Karpas-422 (cell line): ENCODE measurements at regions not wholly inside any gene's neighbourhood (a gene's known extent, or its start where the extent isn't known, plus 50 kb on each side); places are given as distances from the start of the nearest gene placed in this dataset.

ENCODE experiments used
- DNase-seq: peaks from one replicate; pipeline ENCODE4 v3.0.0-alpha.2; 2015
- H2AFZ ChIP-seq: fragments of 200-600 bp; sonication (generic); 2 replicates; pipeline ENCODE4 v1.6.1; 2014; ENCODE audit warnings: antibody characterized with exemption, low read length, mixed read lengths
- H3K27ac ChIP-seq: fragments of 200-600 bp; sonication (generic); 2 replicates; pipeline ENCODE4 v1.5.1; 2014; ENCODE audit warnings: mild to moderate bottlenecking, low read length, moderate library complexity
- H3K27me3 ChIP-seq: fragments of 200-600 bp; sonication (generic); 2 replicates; pipeline ENCODE4 v1.6.1; 2014; ENCODE audit warnings: low read length, mixed read lengths
- H3K36me3 ChIP-seq: fragments of 200-600 bp; sonication (generic); 2 replicates; pipeline ENCODE4 v1.6.1; 2014; ENCODE audit warnings: low read length, mixed read lengths; ENCODE audit not compliant: insufficient read depth
- H3K4me1 ChIP-seq: fragments of 200-600 bp; sonication (generic); 2 replicates; pipeline ENCODE4 v1.6.1; 2014; ENCODE audit warnings: mild to moderate bottlenecking, low read length, mixed read lengths
- H3K4me2 ChIP-seq: fragments of 200-600 bp; sonication (generic); 2 replicates; pipeline ENCODE4 v1.6.1; 2014; ENCODE audit warnings: low read length, low read depth, mild to moderate bottlenecking; ENCODE audit not compliant: poor library complexity, severe bottlenecking
- H3K4me3 ChIP-seq: fragments of 200-600 bp; sonication (generic); 2 replicates; pipeline ENCODE4 v1.5.1; 2014; ENCODE audit warnings: mild to moderate bottlenecking, antibody characterized with exemption, low read length, mixed read lengths
- H3K79me2 ChIP-seq: fragments of 200-600 bp; sonication (generic); 2 replicates; pipeline ENCODE4 v1.6.1; 2014; ENCODE audit warnings: mild to moderate bottlenecking, low read length, mixed read lengths
- H3K9ac ChIP-seq: fragments of 200-600 bp; sonication (generic); 2 replicates; pipeline ENCODE4 v1.6.0; 2014; ENCODE audit warnings: low read length
- H3K9me2 ChIP-seq: fragments of 200-600 bp; sonication (generic), shearing (Covaris generic); replicated peaks from 2 replicates; pipeline ENCODE4 v1.6.0; 2014; ENCODE audit warnings: mild to moderate bottlenecking, low read length, moderate library complexity; ENCODE audit not compliant: insufficient read depth
- H3K9me3 ChIP-seq: fragments of 300-700, 200-600 bp; sonication (generic); 2 replicates; pipeline ENCODE4 v1.6.1; 2014; ENCODE audit warnings: low read length, mixed read lengths
- H4K20me1 ChIP-seq: fragments of 200-600 bp; sonication (generic); 2 replicates; pipeline ENCODE4 v1.6.1; 2014; ENCODE audit warnings: mild to moderate bottlenecking, antibody characterized with exemption, low read length, low read depth; ENCODE audit not compliant: insufficient read depth

GRCh38 chr5:26669031-26669430, 369.4 kb downstream of the CDH9 start:
- no peak overlapping the region for H3K27ac ChIP-seq
- H3K4me3 ChIP-seq, result no peak overlapping the region
- DNase-seq, result no peak
- no peaks in the 10 kb centered on the region for H3K9me2 ChIP-seq
- H2AFZ ChIP-seq, result no peak overlapping the region
- no peaks in the 10 kb centered on the region for H3K36me3 ChIP-seq
- no peaks in the 10 kb centered on the region for H3K9me3 ChIP-seq
- H3K9ac ChIP-seq, result no peak overlapping the region
- no peaks in the 10 kb centered on the region for H3K4me1 ChIP-seq
- no peaks in the 10 kb centered on the region for H3K79me2 ChIP-seq
- no peaks in the 10 kb centered on the region for H3K27me3 ChIP-seq
- H3K4me2 ChIP-seq, result no peak overlapping the region
- H4K20me1 ChIP-seq, result no peaks in the 10 kb centered on the region

- Histone ChIP-seq H3K36me3 (no peaks in the 10 kb centered on the region), H3K9me3 (no peaks in the 10 kb centered on the region), H3K4me3 (no peak overlapping the region), H4K20me1 (no peaks in the 10 kb centered on the region), H3K9ac (no peak overlapping the region), H3K4me1 (no peaks in the 10 kb centered on the region), H3K79me2 (no peaks in the 10 kb centered on the region), H3K27me3 (no peaks in the 10 kb centered on the region), H2AFZ (no peak overlapping the region), H3K9me2 (no peaks in the 10 kb centered on the region), H3K4me2 (no peak overlapping the region), H3K27ac (no peak overlapping the region)
- no peak for DNase-seq
Observed at GRCh38 chr5:26666371-26666770, 372.0 kb downstream of the CDH9 start.

GRCh38 chr5:26663500-26663899, 374.9 kb downstream of the CDH9 start:
- no peaks in the 10 kb centered on the region for H3K36me3 ChIP-seq
- no peak for DNase-seq
- no peaks in the 10 kb centered on the region for H3K4me1 ChIP-seq
- no peak overlapping the region for H3K9ac ChIP-seq
- H2AFZ ChIP-seq, result no peak overlapping the region
- H3K27me3 ChIP-seq, result no peaks in the 10 kb centered on the region
- no peak overlapping the region for H3K4me3 ChIP-seq
- H3K9me3 ChIP-seq, result no peaks in the 10 kb centered on the region; the same call in 1 of the 2 replicates
- H3K4me2 ChIP-seq, result no peak overlapping the region
- no peaks in the 10 kb centered on the region for H3K9me2 ChIP-seq
- no peak overlapping the region for H3K27ac ChIP-seq
- H4K20me1 ChIP-seq, result no peaks in the 10 kb centered on the region
- no peaks in the 10 kb centered on the region for H3K79me2 ChIP-seq

DNA sequence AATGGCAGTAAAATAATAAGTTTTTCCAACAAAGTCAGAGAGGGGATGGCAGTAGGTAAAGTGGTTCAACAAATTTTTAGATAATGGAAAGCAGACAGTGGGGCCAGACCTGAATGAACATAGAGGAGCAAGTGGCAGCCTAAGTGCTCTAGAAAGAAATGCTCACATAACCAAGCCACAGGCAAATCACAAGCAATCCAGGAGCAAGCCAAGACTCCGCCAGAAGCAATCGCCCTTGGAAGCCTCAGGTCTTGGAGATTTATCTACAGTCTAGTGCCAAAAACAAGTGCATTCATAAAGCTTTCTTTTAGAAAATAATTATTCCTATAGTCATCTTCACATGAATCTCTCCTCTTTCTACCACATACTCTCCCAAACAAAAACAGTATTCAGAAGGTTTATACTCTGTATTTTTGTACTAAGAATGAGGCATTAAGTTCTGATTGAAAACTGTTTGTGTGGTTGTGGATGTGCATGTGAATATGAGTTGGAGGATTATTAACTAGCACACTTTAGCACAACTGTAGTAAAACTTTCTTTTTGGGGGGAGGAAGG, 375.5 kb downstream of the CDH9 start:
- H3K79me2 ChIP-seq, result no peaks in the 10 kb centered on the region
- H3K4me1 ChIP-seq, result no peaks in the 10 kb centered on the region
- H3K4me2 ChIP-seq, result no peak overlapping the region
- H4K20me1 ChIP-seq, result no peaks in the 10 kb centered on the region
- H3K27me3 ChIP-seq, result no peaks in the 10 kb centered on the region
- no peak for DNase-seq
- no peak overlapping the region for H3K9ac ChIP-seq
- no peak overlapping the region for H3K27ac ChIP-seq
- H3K9me3 ChIP-seq, result no peaks in the 10 kb centered on the region; the same call in 1 of the 2 replicates
- no peaks in the 10 kb centered on the region for H3K9me2 ChIP-seq
- no peak overlapping the region for H3K4me3 ChIP-seq
- no peaks in the 10 kb centered on the region for H3K36me3 ChIP-seq
- H2AFZ ChIP-seq, result no peak overlapping the region

DNA sequence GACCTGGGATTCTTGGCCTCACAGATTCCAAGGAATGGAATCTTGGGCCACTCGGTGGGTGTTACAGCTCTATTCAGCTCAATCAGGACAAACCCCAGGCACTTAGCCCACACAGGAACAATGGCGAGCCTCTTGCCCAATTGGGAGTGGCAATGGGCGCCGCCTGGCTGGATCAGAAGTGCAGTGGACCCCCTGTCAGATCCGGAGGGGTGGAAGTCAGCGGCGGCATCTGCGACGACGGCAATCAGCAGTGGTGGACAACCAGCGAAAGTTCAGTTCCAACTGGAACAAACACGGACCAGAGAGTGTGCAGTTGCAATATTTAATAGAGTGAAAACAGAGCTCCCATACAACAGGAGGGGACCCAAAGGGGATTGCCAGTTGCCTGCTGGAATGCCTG, 378.3 kb downstream of the CDH9 start:
- no peak overlapping the region for H3K4me2 ChIP-seq
- H3K9ac ChIP-seq, result no peak overlapping the region
- no peaks in the 10 kb centered on the region for H3K4me1 ChIP-seq
- H4K20me1 ChIP-seq, result no peaks in the 10 kb centered on the region
- no peaks in the 10 kb centered on the region for H3K36me3 ChIP-seq
- H3K4me3 ChIP-seq, result no peak overlapping the region
- H3K79me2 ChIP-seq, result no peaks in the 10 kb centered on the region
- no peaks in the 10 kb centered on the region; the same call in 1 of the 2 replicates for H3K9me3 ChIP-seq
- H3K27me3 ChIP-seq, result no peaks in the 10 kb centered on the region
- H2AFZ ChIP-seq, result no peak overlapping the region
- H3K9me2 ChIP-seq, result no peaks in the 10 kb centered on the region
- H3K27ac ChIP-seq, result no peak overlapping the region
- no peak for DNase-seq

DNA sequence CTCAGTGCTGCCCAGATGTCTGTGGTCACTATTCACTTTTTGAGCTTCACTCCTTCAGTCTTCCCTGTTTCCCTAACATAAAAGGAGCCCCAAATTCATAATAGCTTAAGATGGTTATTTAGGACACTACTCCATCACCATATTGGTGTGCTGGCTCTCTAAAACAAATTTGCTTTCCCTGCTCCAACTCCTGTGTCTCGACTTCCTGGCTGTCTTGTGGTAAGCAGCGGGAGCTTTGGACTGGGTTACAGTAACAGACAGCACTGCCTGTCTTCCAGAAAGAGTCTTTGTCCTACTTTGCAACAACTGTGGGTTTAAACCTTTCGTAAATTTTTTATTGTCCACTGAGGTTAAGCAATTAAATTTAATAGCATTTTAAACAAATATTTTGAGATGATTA, 389.4 kb downstream of the CDH9 start:
- H3K27ac ChIP-seq, result no peak overlapping the region
- H4K20me1 ChIP-seq, result no peaks in the 10 kb centered on the region
- DNase-seq, result no peak
- no peak overlapping the region for H3K9ac ChIP-seq
- no peaks in the 10 kb centered on the region for H3K79me2 ChIP-seq
- H3K4me3 ChIP-seq, result no peak overlapping the region
- peaks cover 5% of the 10 kb centered on the region for H3K9me3 ChIP-seq
- H3K4me1 ChIP-seq, result no peaks in the 10 kb centered on the region
- H2AFZ ChIP-seq, result peak overlapping the region; percentile 88
- no peak overlapping the region for H3K4me2 ChIP-seq
- no peaks in the 10 kb centered on the region for H3K27me3 ChIP-seq
- H3K36me3 ChIP-seq, result no peaks in the 10 kb centered on the region
- H3K9me2 ChIP-seq, result no peaks in the 10 kb centered on the region

- no peak overlapping the region for H3K9ac ChIP-seq
Observed at GRCh38 chr5:26647781-26648180, 390.6 kb downstream of the CDH9 start.

GRCh38 chr5:26645659-26646058, 392.7 kb downstream of the CDH9 start:
- Histone ChIP-seq H3K27ac (no peak overlapping the region), H3K9me3 (no peaks in the 10 kb centered on the region; the same call in 1 of the 2 replicates), H2AFZ (no peak overlapping the region), H3K4me2 (no peak overlapping the region), H3K36me3 (no peaks in the 10 kb centered on the region), H4K20me1 (no peaks in the 10 kb centered on the region), H3K79me2 (no peaks in the 10 kb centered on the region), H3K4me3 (no peak overlapping the region), H3K27me3 (no peaks in the 10 kb centered on the region), H3K9ac (no peak overlapping the region), H3K9me2 (no peaks in the 10 kb centered on the region), H3K4me1 (no peaks in the 10 kb centered on the region)
- DNase-seq, result no peak

More at GRCh38 chr5:26647781-26648180, 390.6 kb downstream of the CDH9 start:
- no peak overlapping the region for H3K27ac ChIP-seq
- H2AFZ ChIP-seq, result no peak overlapping the region
- no peaks in the 10 kb centered on the region for H3K4me1 ChIP-seq
- no peaks in the 10 kb centered on the region; the same call in none of the 2 replicates for H3K9me3 ChIP-seq
- no peaks in the 10 kb centered on the region for H3K36me3 ChIP-seq
- no peak overlapping the region for H3K4me2 ChIP-seq
- no peaks in the 10 kb centered on the region for H3K79me2 ChIP-seq
- H3K4me3 ChIP-seq, result no peak overlapping the region
- no peak for DNase-seq
- H4K20me1 ChIP-seq, result no peaks in the 10 kb centered on the region
- H3K27me3 ChIP-seq, result no peaks in the 10 kb centered on the region
- H3K9me2 ChIP-seq, result no peaks in the 10 kb centered on the region

GRCh38 chr5:26641492-26641891, 396.9 kb downstream of the CDH9 start:
- Histone ChIP-seq H3K4me2 (no peak overlapping the region), H3K27ac (no peak overlapping the region), H3K36me3 (no peaks in the 10 kb centered on the region), H4K20me1 (no peaks in the 10 kb centered on the region), H3K79me2 (no peaks in the 10 kb centered on the region), H3K9ac (no peak overlapping the region), H3K9me2 (no peaks in the 10 kb centered on the region), H3K9me3 (no peaks in the 10 kb centered on the region), H3K4me3 (no peak overlapping the region), H3K4me1 (no peaks in the 10 kb centered on the region), H2AFZ (no peak overlapping the region), H3K27me3 (no peaks in the 10 kb centered on the region)
- no peak for DNase-seq
